ENCODE measurements at regions not wholly inside any gene's neighbourhood (a gene's known extent, or its start where the extent isn't known, plus 50 kb on each side); places are given as distances from the start of the nearest gene placed in this dataset.

- TF ChIP-seq, protein P1, sequence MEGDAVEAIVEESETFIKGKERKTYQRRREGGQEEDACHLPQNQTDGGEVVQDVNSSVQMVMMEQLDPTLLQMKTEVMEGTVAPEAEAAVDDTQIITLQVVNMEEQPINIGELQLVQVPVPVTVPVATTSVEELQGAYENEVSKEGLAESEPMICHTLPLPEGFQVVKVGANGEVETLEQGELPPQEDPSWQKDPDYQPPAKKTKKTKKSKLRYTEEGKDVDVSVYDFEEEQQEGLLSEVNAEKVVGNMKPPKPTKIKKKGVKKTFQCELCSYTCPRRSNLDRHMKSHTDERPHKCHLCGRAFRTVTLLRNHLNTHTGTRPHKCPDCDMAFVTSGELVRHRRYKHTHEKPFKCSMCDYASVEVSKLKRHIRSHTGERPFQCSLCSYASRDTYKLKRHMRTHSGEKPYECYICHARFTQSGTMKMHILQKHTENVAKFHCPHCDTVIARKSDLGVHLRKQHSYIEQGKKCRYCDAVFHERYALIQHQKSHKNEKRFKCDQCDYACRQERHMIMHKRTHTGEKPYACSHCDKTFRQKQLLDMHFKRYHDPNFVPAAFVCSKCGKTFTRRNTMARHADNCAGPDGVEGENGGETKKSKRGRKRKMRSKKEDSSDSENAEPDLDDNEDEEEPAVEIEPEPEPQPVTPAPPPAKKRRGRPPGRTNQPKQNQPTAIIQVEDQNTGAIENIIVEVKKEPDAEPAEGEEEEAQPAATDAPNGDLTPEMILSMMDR (conservative IDR thresholded peaks at IDR 0.05 in 1 of 2, IDR thresholded peaks at IDR 0.05 in 1 of 2; ENCODE audit: extremely low read depth in 1 of 2, insufficient read depth in 1 of 2, low read depth in 1 of 2, low read length in 2 of 2) = no peak
- TF ChIP-seq EZH2 (IDR thresholded peaks at IDR 0.05; ENCODE audit: borderline replicate concordance, low read length) = no peak
Measured at GRCh38 chr2:2639251-2640139, 308.4 kb upstream of the MYT1L start.

Measured in mammary epithelial cell (primary cell).